H4 (cell line): ENCODE measurements at regions not wholly inside any gene's neighbourhood (a gene's known extent, or its start where the extent isn't known, plus 50 kb on each side); places are given as distances from the start of the nearest gene placed in this dataset.
"Not testable (repeated sequence)": the region's sequence is repeated elsewhere in the genome, so short reads cannot be mapped to it uniquely, and the experiment has no call there.

Source experiments
- DNase-seq: peaks from one replicate; pipeline ENCODE4 v3.0.0-alpha.2; 2015; ENCODE audit warnings: low spot score

DNA sequence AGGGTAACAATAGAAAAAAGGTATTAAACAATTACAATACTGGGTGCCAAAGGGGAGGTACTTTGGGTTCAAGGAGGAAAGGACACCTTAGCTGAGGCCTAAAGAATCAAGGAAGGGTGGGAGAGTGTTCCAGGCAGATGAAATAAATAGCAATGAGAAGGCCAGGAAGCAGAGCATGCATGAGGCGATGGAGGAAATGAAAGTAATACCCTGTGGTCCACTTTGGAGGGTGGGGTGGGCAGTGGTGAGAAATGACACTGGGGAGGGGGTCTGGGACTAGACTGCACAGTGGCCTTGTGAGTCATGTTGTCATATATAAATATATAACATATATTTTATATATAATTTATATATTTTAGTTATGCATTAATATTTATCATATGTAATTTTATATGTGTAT lies 55.9 kb downstream of the BHLHE40 start:
- DNase-seq, result no peak

DNA sequence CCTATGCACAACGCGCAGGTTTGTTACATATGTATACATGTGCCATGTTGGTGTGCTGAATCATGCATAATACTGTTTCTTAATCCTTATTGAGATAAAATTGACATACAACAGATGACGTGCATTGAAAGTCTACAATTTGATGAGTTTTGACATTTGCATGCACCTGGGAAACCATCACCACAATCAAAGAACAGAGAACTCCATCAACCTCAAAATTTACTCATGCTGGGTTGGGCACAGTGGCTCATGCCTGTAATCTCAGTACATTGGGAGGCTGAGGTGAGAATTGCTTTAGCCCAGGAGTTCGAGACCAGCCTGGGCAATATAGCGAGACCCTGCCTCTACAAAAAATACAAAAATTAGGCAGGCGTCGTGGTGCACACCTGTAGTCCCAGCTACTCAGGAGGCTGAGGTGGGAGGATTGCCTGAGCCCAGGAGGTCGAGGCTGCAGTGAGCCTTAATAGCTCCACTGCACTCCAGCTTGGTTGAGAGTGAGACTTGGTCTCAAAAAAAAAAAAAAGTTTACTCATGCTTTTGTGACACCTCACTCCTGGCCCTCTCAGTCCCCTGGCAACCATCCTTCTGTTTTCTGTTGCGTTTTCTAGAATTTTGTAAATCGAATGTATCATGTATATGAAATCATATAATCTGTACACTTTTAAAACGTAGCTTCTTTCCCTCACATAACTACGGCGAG lies 56.6 kb downstream of the BHLHE40 start:
- no peak for DNase-seq

- DNase-seq, result no peak
These were observed 57.1 kb downstream of the BHLHE40 start for GRCh38 chr3:5036392-5036766.

DNA sequence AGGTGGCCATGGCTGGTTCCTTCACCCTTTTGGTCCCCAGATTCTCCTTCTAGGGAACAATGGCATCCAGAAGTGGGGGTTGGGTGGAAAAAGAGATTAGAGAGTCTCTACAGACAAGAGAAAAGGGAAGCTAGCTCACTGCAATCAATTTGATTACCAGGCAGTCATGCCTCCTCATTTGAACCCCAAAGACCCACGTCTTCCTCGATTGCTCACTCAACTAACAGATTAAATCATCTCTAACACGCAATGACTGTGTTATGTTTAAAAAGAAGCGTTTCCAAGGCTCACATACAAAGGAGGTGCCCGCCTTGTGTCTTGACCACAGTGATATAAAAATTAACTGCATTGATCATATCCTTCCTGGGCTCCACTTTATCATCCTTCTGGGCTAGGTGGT lies 57.6 kb downstream of the BHLHE40 start:
- DNase-seq, result no peak

GRCh38 chr3:5039585-5039984 lies 60.3 kb downstream of the BHLHE40 start:
- no peak for DNase-seq

DNA sequence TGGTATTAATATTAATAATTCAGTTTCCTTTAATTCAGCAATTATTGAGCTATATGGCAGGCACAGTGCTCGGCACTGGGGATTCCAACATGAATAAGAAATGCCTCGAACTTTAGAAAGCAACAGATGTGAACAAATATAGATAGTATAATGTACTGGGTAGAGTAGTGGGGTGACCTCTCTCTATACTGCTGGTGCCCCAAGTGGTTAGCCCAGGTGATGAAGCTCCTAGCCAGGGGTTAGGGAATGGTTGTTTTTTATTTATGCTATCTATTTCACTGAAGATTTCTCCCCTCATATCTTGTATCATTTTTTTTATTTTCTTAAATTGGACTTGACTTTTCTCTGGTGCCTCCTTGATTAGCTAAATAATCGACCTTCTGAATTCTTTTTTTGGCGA lies 62.1 kb downstream of the BHLHE40 start:
- no peak for DNase-seq

DNA sequence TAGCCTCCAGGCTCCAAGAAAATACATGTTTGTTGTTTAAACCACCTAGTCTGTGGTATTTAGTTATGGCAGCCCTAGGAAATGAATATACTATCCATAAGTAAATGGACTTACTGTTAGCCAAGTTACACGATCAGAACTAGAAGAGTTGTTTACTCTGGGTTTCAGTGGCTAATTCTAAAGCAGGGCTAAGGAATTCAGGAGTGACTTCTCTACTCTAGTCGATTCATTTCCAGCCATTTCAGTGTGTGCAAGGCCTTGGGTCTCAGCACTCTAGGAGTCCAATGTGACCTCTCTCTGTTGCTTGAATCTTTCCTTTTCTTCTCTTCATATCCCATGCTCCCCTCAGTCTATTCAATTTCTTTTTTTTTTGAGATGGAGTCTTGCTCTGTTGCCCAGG lies 66.7 kb downstream of the BHLHE40 start:
- no peak for DNase-seq

DNA sequence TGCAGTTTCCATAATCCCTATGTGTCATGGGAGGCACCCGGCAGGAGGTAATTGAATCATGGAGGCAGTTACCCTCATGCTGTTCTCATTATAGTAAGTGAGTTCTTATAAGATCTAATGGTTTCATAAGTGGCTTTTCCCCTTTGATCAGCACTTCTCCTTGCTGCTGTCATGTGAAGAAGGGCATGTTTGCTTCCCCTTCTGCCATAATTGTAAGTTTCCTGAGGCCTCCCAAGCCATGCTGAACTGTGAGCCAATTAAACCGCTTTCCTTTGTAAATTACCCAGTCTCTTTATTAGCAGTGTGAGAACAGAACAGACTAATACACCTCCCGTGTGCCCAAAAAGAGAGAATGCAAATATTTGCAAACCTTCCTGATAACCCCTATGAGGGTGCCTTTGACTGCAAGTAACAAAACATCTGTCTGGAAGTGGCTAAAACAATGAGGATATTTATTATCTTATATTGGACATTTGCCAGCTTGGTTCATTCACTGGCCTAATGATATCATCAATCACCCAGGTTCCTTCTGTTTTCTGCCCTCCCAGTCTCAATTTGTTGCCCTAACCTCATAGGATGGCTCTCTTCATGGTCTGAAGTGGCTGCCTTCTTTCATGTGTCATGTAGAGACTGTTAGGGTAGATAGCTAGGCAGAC lies 68.7 kb downstream of the BHLHE40 start:
- DNase-seq, result no peak

DNA sequence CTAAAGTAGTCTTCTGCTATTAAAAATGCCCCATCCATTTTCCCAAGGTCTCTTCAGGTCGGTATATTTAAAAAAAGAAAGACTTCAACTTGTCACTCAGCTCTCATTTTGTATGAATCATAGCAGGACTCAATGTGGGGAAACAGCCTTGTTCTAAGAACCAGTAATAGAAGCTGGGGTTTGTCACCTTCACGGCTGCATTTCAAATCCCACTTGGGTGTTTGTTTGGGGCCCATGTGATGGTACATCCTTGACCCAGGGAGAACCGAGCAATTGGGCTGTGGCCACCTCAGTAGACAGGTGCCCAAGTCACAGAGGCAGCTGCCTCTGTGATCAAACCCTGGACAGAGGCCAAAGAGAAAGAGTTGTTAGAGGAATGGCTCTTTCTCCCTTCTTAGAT lies 70.3 kb upstream of the ARL8B start:
- DNase-seq, result no peak

- DNase-seq, result no peak
These were observed 69.8 kb upstream of the ARL8B start for GRCh38 chr3:5052247-5052646.

GRCh38 chr3:5053021-5053831 lies 68.9 kb upstream of the ARL8B start:
- no peak for DNase-seq

- DNase-seq, result no peak
These were observed 68.0 kb upstream of the ARL8B start for GRCh38 chr3:5054098-5054497.

GRCh38 chr3:5054579-5054978 lies 67.5 kb upstream of the ARL8B start:
- DNase-seq, result not testable (repeated sequence)

GRCh38 chr3:5055357-5056110 lies 66.6 kb upstream of the ARL8B start:
- no peak for DNase-seq

GRCh38 chr3:5056111-5056391 lies 66.0 kb upstream of the ARL8B start:
- DNase-seq, result no peak

DNA sequence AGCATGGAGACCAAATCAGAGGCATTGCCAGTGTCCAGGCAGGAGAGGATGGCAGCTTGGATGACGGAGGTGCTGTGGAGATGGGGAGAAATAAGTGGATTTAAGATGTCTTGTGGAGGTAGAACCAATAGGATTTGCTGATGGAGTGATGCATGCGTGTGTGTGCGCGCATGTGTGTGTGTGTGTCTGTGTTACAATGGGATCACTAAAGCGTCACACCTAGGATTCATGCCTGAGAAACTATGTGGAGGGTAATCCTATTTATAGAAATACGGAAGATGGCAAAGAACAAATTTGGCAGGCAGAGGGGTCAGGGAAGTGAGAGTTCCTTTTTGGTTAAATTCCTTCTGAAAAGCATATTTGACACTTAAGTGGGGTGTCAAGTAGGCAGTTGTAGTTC lies 64.8 kb upstream of the ARL8B start:
- DNase-seq, result no peak

GRCh38 chr3:5057857-5058324 lies 64.2 kb upstream of the ARL8B start:
- DNase-seq, result peak; percentile 83

DNA sequence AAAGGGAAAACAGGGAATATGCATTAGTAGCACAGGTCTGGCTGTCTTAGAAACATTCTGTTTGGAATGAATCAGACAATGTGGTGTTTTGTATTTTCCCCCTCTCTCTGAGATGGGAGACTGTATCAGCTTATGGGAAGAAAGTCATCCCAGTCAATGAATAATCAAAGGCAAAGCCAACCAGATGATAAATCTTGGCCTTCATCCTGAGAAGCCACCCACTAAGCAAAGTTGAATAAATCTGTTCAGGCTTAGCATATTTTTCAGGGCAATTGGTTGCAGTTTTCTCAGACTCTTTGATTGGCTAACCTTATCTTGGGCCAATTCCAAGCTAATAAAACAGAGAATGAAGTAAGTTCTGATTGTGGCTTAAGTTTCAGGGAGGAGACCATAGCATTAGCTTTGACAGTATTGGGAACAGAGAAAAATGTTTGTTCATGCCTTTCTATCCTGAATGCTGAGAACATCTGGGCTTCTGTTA lies 63.6 kb upstream of the ARL8B start:
- peak; percentile 48 for DNase-seq

DNA sequence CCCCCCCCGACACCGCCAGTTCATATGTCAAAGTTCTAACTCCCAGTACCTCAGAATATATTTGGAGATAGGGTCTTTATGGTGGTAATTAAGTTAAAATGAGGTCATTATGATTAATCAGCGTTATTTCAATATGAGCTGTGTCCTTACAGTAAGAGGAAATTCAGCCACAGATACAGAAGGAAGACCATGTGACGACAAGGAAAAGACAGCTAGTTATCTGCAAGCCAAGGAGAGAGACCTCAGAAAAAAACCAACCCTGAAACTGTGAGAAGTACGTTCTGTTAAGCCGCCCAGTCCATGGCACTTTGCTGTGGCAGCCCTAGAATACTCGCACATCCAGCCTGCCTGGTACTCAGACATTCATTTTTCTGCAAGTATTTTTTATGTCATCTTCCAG lies 62.3 kb upstream of the ARL8B start:
- no peak for DNase-seq

DNA sequence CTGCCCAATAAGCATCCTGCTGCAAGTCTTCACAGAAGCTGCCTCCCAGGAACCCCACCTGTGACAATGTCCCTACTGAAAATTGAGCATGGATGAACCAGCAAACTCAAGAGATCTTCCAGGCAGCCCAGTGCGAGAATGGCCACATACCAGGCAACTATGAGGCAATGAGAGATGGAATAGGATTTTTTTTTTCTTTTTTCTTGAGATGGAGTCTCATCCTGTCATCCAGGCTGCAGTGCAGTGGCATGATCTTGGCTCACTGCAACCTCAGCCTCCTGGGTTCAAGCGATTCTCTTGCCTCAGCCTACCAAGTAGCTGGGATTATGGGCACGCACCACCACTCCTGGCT lies 60.9 kb upstream of the ARL8B start:
- no peak for DNase-seq

DNA sequence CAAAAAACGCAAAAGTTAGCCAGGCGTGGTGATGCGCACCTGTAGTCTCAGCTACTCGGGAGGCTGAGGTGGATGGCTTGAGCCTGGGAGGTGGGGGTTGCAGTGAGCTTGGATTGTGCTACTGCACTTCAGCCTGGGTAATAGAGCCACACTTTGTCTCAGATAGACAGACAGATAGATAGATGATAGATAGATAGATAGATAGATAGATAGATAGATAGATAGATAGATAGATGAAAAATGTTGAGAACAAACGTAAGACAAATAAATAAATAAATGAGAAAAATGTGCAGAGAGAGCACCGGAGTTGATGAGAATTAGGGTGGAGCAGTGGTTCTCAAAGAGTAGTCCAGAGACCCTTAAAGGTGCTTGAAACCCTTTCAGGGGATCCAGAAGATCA lies 58.4 kb upstream of the ARL8B start:
- DNase-seq, result no peak

DNA sequence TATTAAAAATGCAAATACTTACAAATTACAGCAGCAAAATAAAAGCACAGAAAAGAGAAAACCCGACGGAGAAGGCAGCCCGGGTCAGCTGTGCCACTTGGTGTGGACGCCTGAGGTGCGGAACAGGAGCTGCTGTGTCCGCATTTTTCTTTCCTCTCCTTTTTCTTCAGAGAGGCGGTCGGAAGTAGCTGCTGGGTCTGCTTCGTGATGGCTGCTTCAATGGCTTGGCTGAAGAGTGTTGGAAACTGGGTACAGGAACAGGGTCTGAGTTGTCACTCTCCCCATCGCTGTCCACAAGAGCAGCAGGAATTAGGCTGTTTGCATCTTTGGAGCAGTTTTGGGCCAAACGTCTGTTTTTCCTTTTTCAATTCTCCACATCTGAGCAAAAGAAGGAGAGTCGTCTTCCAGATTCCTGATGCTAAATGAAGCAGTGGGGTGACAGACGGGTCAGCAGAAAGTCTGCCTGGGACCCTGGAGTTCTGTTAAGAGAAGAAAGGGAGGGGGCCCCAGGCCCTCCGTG lies 53.5 kb upstream of the ARL8B start:
- DNase-seq, result no peak
